Stimulated activated CD8-positive, alpha-beta memory T cell treated with anti-CD3 and anti-CD28 coated beads, Interleukin-4, amount 100 ng/mL, for 1 hour (primary cell): ENCODE measurements at regions not wholly inside any gene's neighbourhood (a gene's known extent, or its start where the extent isn't known, plus 50 kb on each side); places are given as distances from the start of the nearest gene placed in this dataset.

ENCODE experiments used
- DNase-seq, 2 donors: peaks; one replicate each; pipeline ENCODE4 v3.0.0-alpha.2; 2020; ENCODE audit warnings: low read depth in 2 of 2, low spot score in 1 of 2

- no peak for DNase-seq
These were observed 291.3 kb upstream of the ZPLD1 start for GRCh38 chr3:102143536-102143935.

GRCh38 chr3:102144063-102144462 lies 290.8 kb upstream of the ZPLD1 start:
- DNase-seq: no peak

- DNase-seq: no peak
These were observed 286.0 kb upstream of the ZPLD1 start for GRCh38 chr3:102148598-102149337.

- DNase-seq: no peak
These were observed 282.9 kb upstream of the ZPLD1 start for GRCh38 chr3:102151935-102152334.

- DNase-seq: no peak
These were observed 278.4 kb upstream of the ZPLD1 start for GRCh38 chr3:102156426-102156825.

GRCh38 chr3:102158080-102158740 lies 276.6 kb upstream of the ZPLD1 start:
- DNase-seq: no peak

GRCh38 chr3:102159810-102160451 lies 274.9 kb upstream of the ZPLD1 start:
- no peak for DNase-seq

DNA sequence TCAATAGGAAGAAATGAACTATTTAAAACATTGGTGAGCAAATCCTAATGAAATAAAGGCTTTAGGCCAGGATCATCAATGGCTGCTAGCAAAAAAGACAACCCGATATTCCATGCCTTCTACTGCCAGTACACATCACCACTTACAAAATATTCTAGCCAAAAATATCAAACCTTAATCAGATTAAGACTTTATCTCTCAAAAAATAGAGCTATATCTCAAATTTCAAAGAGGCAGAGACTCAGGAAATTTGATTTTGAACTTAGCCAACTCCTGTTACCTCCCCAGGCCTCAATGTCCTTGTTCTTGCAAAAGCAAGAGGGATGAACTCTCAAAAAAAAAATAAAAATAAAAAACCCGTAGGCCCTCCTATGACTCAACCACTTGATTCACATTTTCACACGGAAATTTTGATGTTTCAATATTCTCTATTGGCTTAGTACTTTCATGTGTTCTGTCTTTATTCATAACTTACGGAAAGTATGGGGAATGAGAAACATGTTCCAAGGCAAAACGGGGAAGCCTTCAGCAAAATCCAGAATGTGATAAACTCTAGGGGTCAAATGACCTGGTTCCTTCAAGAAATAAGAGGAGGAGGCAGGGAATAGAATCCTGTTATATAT lies 273.3 kb upstream of the ZPLD1 start:
- DNase-seq: no peak

- no peak for DNase-seq
These were observed 272.6 kb upstream of the ZPLD1 start for GRCh38 chr3:102162251-102162650.

DNA sequence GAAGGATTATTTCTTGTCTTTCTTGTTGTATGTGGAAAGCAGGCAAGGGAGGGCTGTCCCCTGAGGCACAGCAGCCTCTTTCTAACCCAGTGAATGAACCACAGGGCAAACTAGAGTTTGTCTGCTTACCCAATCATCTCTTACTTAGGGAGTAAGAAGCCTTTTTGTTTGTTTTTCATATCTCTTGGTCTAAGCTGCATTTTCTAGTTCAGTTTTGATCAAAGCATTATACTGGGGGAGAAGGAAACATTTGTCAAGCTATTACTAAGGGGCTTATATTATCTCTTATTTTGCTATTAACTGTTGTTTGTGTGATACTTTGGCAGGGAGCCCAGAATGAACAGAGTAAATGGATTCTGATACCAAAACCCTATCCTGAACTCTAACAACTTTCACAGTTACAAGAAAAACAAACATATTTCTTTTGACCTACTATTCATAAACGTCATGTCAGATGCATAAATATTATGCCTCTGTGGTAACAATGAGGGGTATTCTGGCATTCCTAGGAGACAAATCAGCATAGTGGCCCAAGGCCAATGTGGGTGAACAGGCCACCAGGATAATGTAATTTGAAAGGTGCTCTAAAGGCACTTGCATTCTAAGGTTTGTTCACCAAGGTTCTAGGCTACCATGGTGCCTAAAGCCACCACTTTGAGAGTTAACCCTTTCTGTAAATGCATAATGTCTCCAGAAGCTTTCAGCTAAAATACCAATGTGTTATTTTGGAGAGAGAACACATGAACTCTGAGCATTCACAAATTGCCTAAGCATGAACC lies 271.6 kb upstream of the ZPLD1 start:
- no peak for DNase-seq

DNA sequence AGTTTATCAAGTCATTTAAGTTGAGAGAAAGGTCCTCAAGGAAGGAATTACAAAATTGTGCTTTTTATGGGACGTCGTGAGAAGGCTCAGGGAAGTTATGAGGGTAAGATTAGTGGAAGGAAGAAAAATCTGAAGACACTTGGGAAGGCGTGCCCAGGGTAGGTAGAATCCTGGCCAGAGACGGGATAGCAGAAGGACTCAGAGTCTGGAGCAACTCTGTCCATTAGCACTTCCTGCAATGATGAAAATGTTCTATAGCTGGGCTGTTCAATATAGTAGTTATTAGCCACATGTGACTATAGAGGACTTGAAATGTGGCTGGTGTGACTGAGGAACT lies 271.0 kb upstream of the ZPLD1 start:
- no peak for DNase-seq

DNA sequence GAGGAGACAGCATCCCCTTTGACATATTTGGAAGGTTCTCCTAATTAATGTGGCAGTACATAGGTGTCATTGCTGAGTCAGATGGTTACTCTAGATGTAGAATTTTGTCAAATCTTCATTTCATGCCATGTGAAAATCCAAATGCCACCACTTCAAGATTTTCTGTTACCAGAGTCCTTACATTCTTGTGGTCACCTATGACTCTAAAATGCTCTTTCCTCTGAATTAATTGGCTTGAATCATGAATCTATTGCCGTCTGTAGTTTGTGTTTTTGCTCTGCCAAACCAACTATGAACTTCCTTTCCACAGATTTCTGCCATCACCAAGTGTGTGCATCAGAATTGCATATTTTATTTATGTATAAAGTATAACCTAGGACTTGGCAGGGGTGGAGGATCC lies 269.4 kb upstream of the ZPLD1 start:
- no peak for DNase-seq

- no peak for DNase-seq
These were observed 264.8 kb upstream of the ZPLD1 start for GRCh38 chr3:102169915-102170479.

- no peak for DNase-seq
These were observed 264.3 kb upstream of the ZPLD1 start for GRCh38 chr3:102170545-102170944.

DNA sequence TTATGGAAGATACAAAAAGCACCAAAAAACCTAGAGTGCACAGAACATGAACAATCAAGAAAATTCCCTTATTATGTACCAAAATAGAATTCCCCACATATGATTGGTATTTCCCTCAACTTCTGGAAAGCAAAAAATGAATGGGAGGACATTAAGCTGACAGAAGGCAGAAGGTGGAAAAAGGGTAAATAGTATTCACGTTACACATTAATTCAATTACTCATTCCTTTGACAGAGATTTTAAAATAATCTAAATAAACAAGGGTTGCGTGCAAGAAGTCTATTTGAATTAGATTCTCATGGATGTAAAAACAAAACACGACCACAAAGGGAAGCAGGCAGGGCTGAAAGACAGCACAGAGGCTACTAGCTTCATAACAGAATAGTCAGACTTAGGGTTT lies 260.5 kb upstream of the ZPLD1 start:
- no peak for DNase-seq

DNA sequence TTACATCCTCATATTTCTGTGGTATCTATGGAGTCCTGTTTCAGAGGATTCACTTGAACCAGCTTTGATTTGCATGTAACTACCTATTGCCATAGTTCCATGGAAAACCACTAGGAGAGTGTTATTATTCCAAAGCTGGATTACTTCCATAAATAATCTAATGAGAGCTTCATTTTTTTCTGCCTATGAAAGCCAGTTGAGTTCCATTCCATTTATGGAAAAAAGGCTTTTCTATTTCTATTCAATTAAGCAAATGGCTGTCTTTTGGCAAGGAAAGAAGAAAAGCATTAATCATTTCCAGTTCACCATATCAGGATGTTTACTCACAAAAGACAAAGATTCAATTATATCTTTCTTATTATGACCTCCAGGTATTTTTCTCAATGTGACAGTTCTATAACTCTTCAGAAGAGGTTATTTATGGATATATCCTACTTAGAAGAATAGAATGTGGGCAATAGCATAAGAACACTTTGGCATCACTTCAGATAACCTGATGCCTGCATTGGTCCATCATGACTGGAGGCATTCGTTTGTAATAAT lies 259.9 kb upstream of the ZPLD1 start:
- DNase-seq: no peak

DNA sequence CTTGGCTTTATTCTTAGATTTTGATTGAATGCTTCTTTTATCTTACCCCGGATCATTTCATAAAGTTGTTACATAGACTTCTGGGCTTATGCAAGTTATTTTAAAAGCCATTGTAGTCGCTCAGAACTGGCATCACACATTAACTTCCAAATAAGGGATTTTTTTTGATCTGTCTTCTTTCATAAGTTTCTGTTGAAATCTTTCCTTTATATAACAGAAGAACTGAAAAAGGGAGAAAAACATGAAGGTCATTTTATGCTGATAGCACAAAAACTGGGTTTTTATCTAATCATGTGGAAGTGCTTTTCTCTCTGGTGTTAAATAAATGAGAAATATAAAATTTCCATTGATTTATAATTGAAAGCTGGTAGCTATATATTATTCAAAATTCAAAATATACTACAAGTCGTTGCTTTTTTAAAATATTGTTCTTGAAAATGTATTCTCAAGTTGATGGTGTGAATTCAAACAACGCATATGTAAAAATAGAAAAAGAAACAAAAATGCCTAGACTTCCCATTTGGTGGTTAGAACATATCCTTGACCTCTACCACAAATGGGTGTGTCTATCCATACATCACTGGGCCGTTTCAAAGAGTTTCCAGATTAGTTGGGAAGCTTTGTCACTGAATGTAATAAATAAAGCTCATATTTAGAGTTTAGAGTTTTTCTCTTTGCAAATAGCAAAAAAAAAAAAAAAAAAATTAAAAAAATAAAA lies 258.3 kb upstream of the ZPLD1 start:
- DNase-seq: no peak

- no peak for DNase-seq
These were observed 257.6 kb upstream of the ZPLD1 start for GRCh38 chr3:102177075-102177755.

GRCh38 chr3:102178817-102179216 lies 256.0 kb upstream of the ZPLD1 start:
- no peak for DNase-seq
